Kidney (tissue), 13 donors: ENCODE measurements at regions not wholly inside any gene's neighbourhood (a gene's known extent, or its start where the extent isn't known, plus 50 kb on each side); places are given as distances from the start of the nearest gene placed in this dataset.

ENCODE experiments used
- DNase-seq, 5 donors: peaks; one replicate each; pipeline ENCODE4 v3.0.0-alpha.2; 2013 to 2020
- FAIRE-seq: peaks from 2 replicates; lab custom pipeline; 2012; peaks lifted over from hg19 to GRCh38; lab: Jason Lieb, UNC
- H3K27ac ChIP-seq, 2 donors: one replicate each; pipeline ENCODE4 v1.7.0; 2013; ENCODE audit warnings: low read depth in 2 of 2, low read length in 2 of 2, inconsistent platforms in 1 of 2
- H3K27me3 ChIP-seq: one replicate; pipeline ENCODE4 v1.7.1; 2013; ENCODE audit warnings: low read length, inconsistent platforms; ENCODE audit not compliant: control insufficient read depth, insufficient read depth
- H3K36me3 ChIP-seq, 3 donors: one replicate each; pipeline versions ENCODE4 v1.7.0 to v1.7.1; 2013; ENCODE audit warnings: low read length in 3 of 3, control low read depth in 1 of 3, inconsistent platforms in 1 of 3; ENCODE audit not compliant: insufficient read depth in 3 of 3, control insufficient read depth in 2 of 3
- H3K4me1 ChIP-seq, 3 donors: one replicate each; pipeline versions ENCODE4 v1.7.0 to v1.7.1; 2013; ENCODE audit warnings: low read length in 3 of 3, inconsistent platforms in 1 of 3, low read depth in 1 of 3; ENCODE audit not compliant: control insufficient read depth in 2 of 3, insufficient read depth in 2 of 3
- H3K4me3 ChIP-seq, 3 donors: one replicate each; pipeline versions ENCODE4 v1.7.0 to v1.8.1; 2013; ENCODE audit warnings: low read length in 3 of 3, control low read depth in 1 of 3, inconsistent platforms in 1 of 3
- H3K9ac ChIP-seq, 3 donors: one replicate each; pipeline versions ENCODE4 v1.7.0 to v1.7.1; 2013; ENCODE audit warnings: low read length in 3 of 3, control low read depth in 1 of 3, inconsistent platforms in 1 of 3
- H3K9me3 ChIP-seq, 3 donors: one replicate each; pipeline versions ENCODE4 v1.7.0 to v1.7.1; 2013; ENCODE audit warnings: low read length in 3 of 3, control low read depth in 1 of 3, inconsistent platforms in 1 of 3; ENCODE audit not compliant: control insufficient read depth in 2 of 3, insufficient read depth in 1 of 3
- CTCF ChIP-seq: IDR thresholded peaks from 3 replicates; pipeline ENCODE4 v1.5.1; 2012; ENCODE audit warnings: mild to moderate bottlenecking, moderate library complexity, borderline replicate concordance; ENCODE audit not compliant: insufficient read depth; ENCODE audit errors: extremely low read depth
- intact Hi-C: fragments of 100-400 bp; cut with DNase I; formaldehyde crosslinking; loops from one replicate; pipeline ENCODE4 v1.11.1; 2022
- donor health status: control.
- donor health status: control.
- donor health status: control.
- donor health status: control.
- donor health status: control.
- donor health status: DM: yes; HTN: yes; CAD: no.
- donor health status: Normal renal cell carcinoma (clear cell type).

- Histone ChIP-seq H3K27ac (no peak overlapping the region), H3K4me3 (no peak overlapping the region), H3K9ac (no peak overlapping the region), H3K27me3 (no peaks in the 10 kb centered on the region), H3K36me3 (no peaks in the 10 kb centered on the region), H3K9me3 (no peaks in the 10 kb centered on the region), H3K4me1 (peaks cover 7 to 10% (median 9%) of the 10 kb centered on the region in 3 donors)
- TF ChIP-seq CTCF: no peak
- DNase-seq: no peak
- intact Hi-C loops: no loop called here
- no peak for FAIRE-seq
These were observed 106.7 kb upstream of the CDC42BPA start for GRCh38 chr1:227424953-227425352.

- H3K27ac ChIP-seq: no peak overlapping the region
- H3K36me3 ChIP-seq: no peaks in the 10 kb centered on the region
- H3K4me3 ChIP-seq: no peak overlapping the region
- FAIRE-seq (no peak), DNase-seq (no peak)
- no peaks in the 10 kb centered on the region for H3K27me3 ChIP-seq
- peaks cover 4 to 7% (median 4%) of the 10 kb centered on the region in 3 donors for H3K4me1 ChIP-seq
- H3K9ac ChIP-seq: no peak overlapping the region
- TF ChIP-seq CTCF: no peak
- no peaks in the 10 kb centered on the region for H3K9me3 ChIP-seq
- intact Hi-C loops: no loop called here
These were observed 105.9 kb upstream of the CDC42BPA start for GRCh38 chr1:227424159-227424680.

- FAIRE-seq: no peak
- TF ChIP-seq CTCF: no peak
- H3K4me3 ChIP-seq: no peak overlapping the region
These were observed 104.3 kb upstream of the CDC42BPA start for GRCh38 chr1:227422581-227422980.

GRCh38 chr1:227420147-227420546 lies 101.9 kb upstream of the CDC42BPA start:
- H3K27me3 ChIP-seq: no peaks in the 10 kb centered on the region
- H3K36me3 ChIP-seq: no peaks in the 10 kb centered on the region
- no peak overlapping the region for H3K4me3 ChIP-seq
- intact Hi-C loops: no loop called here
- no peaks in the 10 kb centered on the region for H3K9me3 ChIP-seq
- no peak overlapping the region for H3K27ac ChIP-seq
- TF ChIP-seq CTCF: no peak
- DNase-seq (no peak), FAIRE-seq (no peak)
- no peak overlapping the region for H3K9ac ChIP-seq
- no peaks in the 10 kb centered on the region for H3K4me1 ChIP-seq

More at GRCh38 chr1:227422581-227422980, 104.3 kb upstream of the CDC42BPA start:
- Histone ChIP-seq H3K9ac (no peak overlapping the region), H3K27me3 (no peaks in the 10 kb centered on the region), H3K9me3 (no peaks in the 10 kb centered on the region), H3K36me3 (no peaks in the 10 kb centered on the region), H3K27ac (no peak overlapping the region), H3K4me1 (no peaks in the 10 kb centered on the region)
- intact Hi-C loops: no loop called here
- DNase-seq: no peak
